ENCODE measurements at regions not wholly inside any gene's neighbourhood (a gene's known extent, or its start where the extent isn't known, plus 50 kb on each side); places are given as distances from the start of the nearest gene placed in this dataset.

GRCh38 chr4:188550296-188550695 is 411.1 kb downstream of the TRIML1 start:
- no peak for TF ChIP-seq CTCF (conservative IDR thresholded peaks at IDR 0.05)
- no peaks in the 10 kb centered on the region for H3K27me3 ChIP-seq (ENCODE audit: control insufficient read depth, insufficient read depth, low read length, poor library complexity, severe bottlenecking)
- H3K4me1 ChIP-seq (ENCODE audit: control insufficient read depth, insufficient read depth, low read length), result no peaks in the 10 kb centered on the region
- Mint-ChIP-seq H3K27me3 (ENCODE audit: insufficient read depth) (no peaks in the 10 kb centered on the region), H3K36me3 (ENCODE audit: low read depth) (no peaks in the 10 kb centered on the region), H3K4me3 (no peak overlapping the region), H3K9me3 (no peaks in the 10 kb centered on the region), H3K4me1 (no peaks in the 10 kb centered on the region), H3K27ac (no peak overlapping the region)
- no peak for DNase-seq
- no peak overlapping the region for H3K27ac ChIP-seq (ENCODE audit: low read depth, low read length)
- no peaks in the 10 kb centered on the region for H3K36me3 ChIP-seq (ENCODE audit: control insufficient read depth, insufficient read depth, low read length)
- no peak overlapping the region for H3K4me3 ChIP-seq (ENCODE audit: low read length)
- no peaks in the 10 kb centered on the region for H3K9me3 ChIP-seq (ENCODE audit: control insufficient read depth, low read length)
- H3K9ac ChIP-seq (ENCODE audit: extremely low read depth, low read length, poor library complexity, severe bottlenecking), result no peak overlapping the region
- WGBS, 2 experiments (ENCODE audit: insufficient coverage in 1 of 2, insufficient read length in 1 of 2), result 74 to 95% methylated on average over 8 to 10 of the region's 10 CpGs

GRCh38 chr4:188551156-188551555 is 411.9 kb downstream of the TRIML1 start:
- no peak overlapping the region for H3K27ac Mint-ChIP-seq
- no peak overlapping the region for H3K4me3 Mint-ChIP-seq
- H3K27me3 Mint-ChIP-seq (ENCODE audit: insufficient read depth), result no peaks in the 10 kb centered on the region
- no peaks in the 10 kb centered on the region for H3K4me1 ChIP-seq (ENCODE audit: control insufficient read depth, insufficient read depth, low read length)
- no peaks in the 10 kb centered on the region for H3K9me3 ChIP-seq (ENCODE audit: control insufficient read depth, low read length)
- no peaks in the 10 kb centered on the region for H3K27me3 ChIP-seq (ENCODE audit: control insufficient read depth, insufficient read depth, low read length, poor library complexity, severe bottlenecking)
- no peaks in the 10 kb centered on the region for H3K4me1 Mint-ChIP-seq
- no peak overlapping the region for H3K27ac ChIP-seq (ENCODE audit: low read depth, low read length)
- H3K36me3 Mint-ChIP-seq (ENCODE audit: low read depth), result no peaks in the 10 kb centered on the region
- no peak overlapping the region for H3K9ac ChIP-seq (ENCODE audit: extremely low read depth, low read length, poor library complexity, severe bottlenecking)
- 81 to 100% methylated on average over 2 to 6 of the region's 6 CpGs for WGBS, 2 experiments (ENCODE audit: insufficient coverage in 1 of 2, insufficient read length in 1 of 2)
- H3K4me3 ChIP-seq (ENCODE audit: low read length), result no peak overlapping the region
- no peaks in the 10 kb centered on the region for H3K9me3 Mint-ChIP-seq
- no peak for TF ChIP-seq CTCF (conservative IDR thresholded peaks at IDR 0.05)
- DNase-seq, result no peak
- H3K36me3 ChIP-seq (ENCODE audit: control insufficient read depth, insufficient read depth, low read length), result no peaks in the 10 kb centered on the region

GRCh38 chr4:188552741-188553275 is 413.6 kb downstream of the TRIML1 start:
- Histone ChIP-seq H3K4me3 (ENCODE audit: low read length) (no peak overlapping the region), H3K36me3 (ENCODE audit: control insufficient read depth, insufficient read depth, low read length) (no peaks in the 10 kb centered on the region), H3K27me3 (ENCODE audit: control insufficient read depth, insufficient read depth, low read length, poor library complexity, severe bottlenecking) (no peaks in the 10 kb centered on the region), H3K27ac (ENCODE audit: low read depth, low read length) (no peak overlapping the region), H3K4me1 (ENCODE audit: control insufficient read depth, insufficient read depth, low read length) (no peaks in the 10 kb centered on the region), H3K9ac (ENCODE audit: extremely low read depth, low read length, poor library complexity, severe bottlenecking) (no peak overlapping the region), H3K9me3 (ENCODE audit: control insufficient read depth, low read length) (no peaks in the 10 kb centered on the region)
- Mint-ChIP-seq H3K9me3 (peaks cover 1% of the 10 kb centered on the region), H3K4me3 (no peak overlapping the region), H3K27me3 (ENCODE audit: insufficient read depth) (no peaks in the 10 kb centered on the region), H3K27ac (no peak overlapping the region), H3K4me1 (no peaks in the 10 kb centered on the region), H3K36me3 (ENCODE audit: low read depth) (no peaks in the 10 kb centered on the region)
- DNase-seq, result no peak
- no peak for TF ChIP-seq CTCF (conservative IDR thresholded peaks at IDR 0.05)
- WGBS, 2 experiments (ENCODE audit: insufficient coverage in 1 of 2, insufficient read length in 1 of 2), result 83% methylated on average over 2 of the region's 2 CpGs; no CpG with 5 or more reads in 1 of the 2 experiments

Measured in endodermal cell (in vitro differentiated cells).